SK-N-MC (cell line): ENCODE measurements at regions not wholly inside any gene's neighbourhood (a gene's known extent, or its start where the extent isn't known, plus 50 kb on each side); places are given as distances from the start of the nearest gene placed in this dataset.

ENCODE experiments used
- DNase-seq: peaks from one replicate; pipeline ENCODE4 v3.0.0-alpha.2; 2011; ENCODE audit warnings: low read depth, low spot score
- H3K27ac ChIP-seq: fragments of 200-600 bp; sonication (generic); 2 replicates; pipeline ENCODE4 v1.5.1; 2016; ENCODE audit warnings: mixed run types
- H3K36me3 ChIP-seq: fragments of 200-600 bp; sonication (generic); 2 replicates; pipeline ENCODE4 v1.6.1; 2017; ENCODE audit warnings: antibody characterized with exemption, low read length, mixed read lengths; ENCODE audit not compliant: insufficient read depth
- H3K4me3 ChIP-seq: fragments of 200-600 bp; sonication (generic); 2 replicates; pipeline ENCODE4 v1.5.1; 2016
- H3K9ac ChIP-seq: fragments of 200-600 bp; sonication (generic); 2 replicates; pipeline ENCODE4 v1.8.0; 2017; ENCODE audit warnings: mixed run types, mixed read lengths; ENCODE audit not compliant: insufficient read length
- H3K9me3 ChIP-seq: fragments of 200-600 bp; sonication (generic); 2 replicates; pipeline ENCODE4 v1.6.1; 2017; ENCODE audit warnings: low read depth, mild to moderate bottlenecking, antibody characterized with exemption, low read length, moderate library complexity, mixed read lengths
- EZH2 ChIP-seq: fragments of 200-600 bp; sonication (generic); IDR thresholded peaks from one replicate; pipeline ENCODE4 v1.6.1; 2017; ENCODE audit warnings: antibody characterized with exemption
- FOXP2 ChIP-seq: optimal IDR thresholded peaks from 2 replicates; pipeline ENCODE3; 2011; ENCODE audit warnings: mild to moderate bottlenecking, moderate library complexity; ENCODE audit not compliant: insufficient read depth; ENCODE audit errors: extremely low read length, control extremely low read depth
- POLR2AphosphoS5 ChIP-seq: IDR thresholded peaks from 2 replicates; pipeline ENCODE4 v1.6.1; 2012; ENCODE audit warnings: mild to moderate bottlenecking, low read depth, low read length, borderline replicate concordance

DNA sequence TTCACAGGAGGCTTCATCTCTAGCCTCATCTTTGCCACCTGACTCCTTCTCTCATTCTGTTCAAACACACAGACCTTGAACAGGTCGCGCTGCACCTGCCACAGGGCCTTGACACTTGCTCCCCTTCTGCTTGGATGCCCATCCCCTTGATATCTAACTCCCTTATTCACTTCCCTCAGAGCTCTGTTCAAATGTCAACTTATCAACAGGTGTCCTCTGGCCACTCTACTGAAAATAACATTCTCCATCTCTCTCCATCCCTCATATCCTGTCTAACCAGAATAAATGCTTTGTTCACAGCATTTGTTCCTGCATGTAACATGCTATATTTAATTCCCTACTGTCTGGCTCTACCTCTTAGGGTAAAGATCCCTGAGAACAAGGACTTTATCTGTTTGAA, 67.2 kb upstream of the DRD2 start:
- Histone ChIP-seq H3K9ac (no peak overlapping the region), H3K4me3 (no peak overlapping the region), H3K9me3 (no peaks in the 10 kb centered on the region), H3K36me3 (no peaks in the 10 kb centered on the region), H3K27ac (no peak overlapping the region)
- no peak for TF ChIP-seq FOXP2
- TF ChIP-seq EZH2, result no peak
- TF ChIP-seq POLR2AphosphoS5, result no peak
- DNase-seq, result no peak

DNA sequence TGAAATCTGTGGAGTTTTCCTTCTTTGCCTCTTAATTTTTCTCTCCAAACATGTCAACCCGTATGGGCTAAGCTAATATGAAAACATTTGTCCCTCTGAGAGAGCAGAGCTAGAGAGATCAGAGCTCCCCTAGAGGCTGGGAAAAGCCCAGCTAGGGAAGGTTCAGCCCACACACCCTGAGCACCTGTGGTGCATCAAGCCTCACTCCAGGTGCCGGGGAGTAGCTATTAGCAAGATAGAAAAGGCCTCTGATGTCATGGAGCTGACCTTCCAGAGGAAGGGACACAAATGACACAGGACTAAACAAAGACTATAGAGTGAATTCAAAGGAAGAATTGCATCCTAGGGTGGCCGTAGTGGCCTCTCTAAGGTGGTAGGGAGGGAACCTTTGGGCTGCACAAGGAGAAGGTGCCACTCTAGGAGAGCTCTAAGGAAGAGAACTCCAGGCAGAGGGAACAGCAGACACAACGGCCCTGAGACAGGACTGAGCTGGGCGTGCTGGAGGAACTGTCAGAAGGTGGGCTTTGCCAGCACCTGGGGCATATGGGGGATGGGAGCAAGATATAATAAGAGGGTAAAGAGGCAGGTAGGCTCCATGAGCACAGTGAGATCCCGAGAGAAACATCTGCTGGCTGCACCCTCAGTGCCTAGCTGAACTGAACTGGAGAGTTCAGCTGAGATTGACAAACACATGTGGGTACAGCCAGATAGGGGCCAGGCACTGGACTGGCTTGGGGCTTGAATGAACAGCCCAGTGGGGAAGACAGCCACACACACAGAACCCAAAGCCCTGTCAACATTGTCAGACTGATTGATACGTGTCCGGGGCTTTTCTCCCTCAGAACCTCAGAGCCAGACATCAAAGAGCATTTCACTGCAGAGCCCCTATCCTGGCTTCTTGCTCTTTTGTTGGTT, 65.5 kb upstream of the DRD2 start:
- TF ChIP-seq EZH2, result no peak
- no peak for TF ChIP-seq POLR2AphosphoS5
- TF ChIP-seq FOXP2, result no peak
- Histone ChIP-seq H3K4me3 (no peak overlapping the region), H3K9me3 (no peaks in the 10 kb centered on the region), H3K27ac (no peak overlapping the region), H3K36me3 (no peaks in the 10 kb centered on the region), H3K9ac (no peak overlapping the region)
- DNase-seq, result no peak

DNA sequence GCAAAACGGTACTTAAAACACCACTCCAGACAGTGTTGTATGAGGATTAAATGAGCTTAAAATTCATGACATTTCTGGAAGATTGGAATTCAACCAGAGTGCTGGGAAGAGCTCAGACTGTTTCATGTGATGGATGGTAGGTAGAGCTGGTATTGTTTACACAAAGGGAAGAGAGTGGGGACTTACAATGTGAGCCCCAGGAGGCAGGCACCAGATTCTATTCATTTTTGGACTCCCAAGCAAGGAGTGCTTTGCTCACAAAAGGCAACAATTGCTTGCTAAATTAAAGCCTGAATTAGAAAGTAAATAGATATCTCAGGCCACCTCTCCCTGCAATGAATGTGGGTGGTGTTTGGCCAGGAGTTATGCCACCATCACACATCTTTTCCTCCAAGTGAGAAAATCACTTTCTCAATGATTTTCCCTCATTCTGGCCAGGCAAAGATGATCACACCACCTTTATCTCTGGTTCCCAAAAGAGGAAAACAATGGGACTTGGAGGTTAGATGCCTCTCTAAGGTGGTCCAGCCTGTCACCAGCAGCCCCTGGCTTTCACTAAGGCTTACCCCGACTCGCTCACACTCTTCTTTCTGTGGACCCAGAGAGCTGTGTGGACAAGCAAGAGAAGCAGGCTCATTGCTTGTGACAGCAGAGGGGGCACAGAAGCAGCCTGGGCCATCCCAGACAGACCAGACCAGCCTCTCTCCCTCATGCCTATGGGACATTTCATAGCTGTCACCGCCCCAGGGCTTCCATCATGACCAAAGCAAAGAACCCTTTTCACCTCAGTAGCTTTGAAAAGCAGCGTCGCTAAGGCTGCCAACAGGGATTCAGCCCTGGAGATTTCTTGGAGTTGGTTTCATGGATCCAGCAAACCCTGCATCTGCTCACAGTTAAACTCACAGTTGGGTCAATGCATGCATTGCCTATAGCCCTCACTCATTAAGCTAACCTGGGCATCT, 63.5 kb upstream of the DRD2 start:
- H3K36me3 ChIP-seq, result no peaks in the 10 kb centered on the region
- no peak for TF ChIP-seq FOXP2
- TF ChIP-seq POLR2AphosphoS5, result no peak
- TF ChIP-seq EZH2, result no peak
- H3K9me3 ChIP-seq, result no peaks in the 10 kb centered on the region
- no peak overlapping the region for H3K9ac ChIP-seq
- H3K4me3 ChIP-seq, result no peak overlapping the region
- DNase-seq, result no peak
- no peak overlapping the region for H3K27ac ChIP-seq

DNA sequence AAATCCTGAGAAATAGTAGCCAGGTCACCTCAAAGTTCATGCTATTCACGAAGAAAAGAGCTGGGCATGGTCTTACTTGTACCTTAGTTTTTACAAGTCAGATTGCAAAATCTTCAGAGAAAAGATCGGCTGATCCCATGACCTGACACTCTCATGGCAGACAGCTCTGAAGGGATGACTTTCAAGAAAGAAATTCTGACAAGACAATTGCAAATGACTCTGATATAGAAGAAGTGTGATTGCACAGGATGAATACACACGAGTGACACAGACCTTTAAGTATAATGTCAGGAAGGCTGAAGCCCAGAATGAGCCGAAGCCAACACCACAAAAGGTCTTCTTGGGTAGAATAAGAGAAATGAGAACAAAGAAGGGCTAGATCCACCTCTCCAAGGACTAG, 59.4 kb upstream of the DRD2 start:
- DNase-seq, result no peak
- no peaks in the 10 kb centered on the region for H3K36me3 ChIP-seq

DNA sequence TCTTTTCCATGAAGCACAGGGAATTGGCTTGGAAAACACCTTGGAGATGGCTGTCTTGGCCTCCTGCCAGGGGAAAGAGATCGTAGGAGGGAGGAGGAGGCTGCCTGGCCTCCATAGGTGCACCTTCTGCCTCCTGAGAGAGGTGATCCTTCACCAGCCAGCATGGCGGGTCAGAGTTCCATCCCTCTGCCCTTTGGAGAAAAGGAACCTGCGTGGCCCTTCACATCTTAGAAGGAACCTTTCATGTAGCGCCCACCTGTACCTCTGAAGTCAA, 58.2 kb upstream of the DRD2 start:
- H3K36me3 ChIP-seq, result no peaks in the 10 kb centered on the region
- no peaks in the 10 kb centered on the region for H3K9me3 ChIP-seq
- H3K9ac ChIP-seq, result no peak overlapping the region
- no peak overlapping the region for H3K27ac ChIP-seq
- DNase-seq, result no peak
- H3K4me3 ChIP-seq, result no peak overlapping the region
- TF ChIP-seq FOXP2 (no peak), POLR2AphosphoS5 (no peak), EZH2 (no peak)

More for the DNA sequence above, 59.4 kb upstream of the DRD2 start:
- no peak for TF ChIP-seq FOXP2
- no peak for TF ChIP-seq POLR2AphosphoS5
- no peak for TF ChIP-seq EZH2
- no peaks in the 10 kb centered on the region for H3K9me3 ChIP-seq
- H3K9ac ChIP-seq, result no peak overlapping the region
- H3K27ac ChIP-seq, result no peak overlapping the region
- H3K4me3 ChIP-seq, result no peak overlapping the region

DNA sequence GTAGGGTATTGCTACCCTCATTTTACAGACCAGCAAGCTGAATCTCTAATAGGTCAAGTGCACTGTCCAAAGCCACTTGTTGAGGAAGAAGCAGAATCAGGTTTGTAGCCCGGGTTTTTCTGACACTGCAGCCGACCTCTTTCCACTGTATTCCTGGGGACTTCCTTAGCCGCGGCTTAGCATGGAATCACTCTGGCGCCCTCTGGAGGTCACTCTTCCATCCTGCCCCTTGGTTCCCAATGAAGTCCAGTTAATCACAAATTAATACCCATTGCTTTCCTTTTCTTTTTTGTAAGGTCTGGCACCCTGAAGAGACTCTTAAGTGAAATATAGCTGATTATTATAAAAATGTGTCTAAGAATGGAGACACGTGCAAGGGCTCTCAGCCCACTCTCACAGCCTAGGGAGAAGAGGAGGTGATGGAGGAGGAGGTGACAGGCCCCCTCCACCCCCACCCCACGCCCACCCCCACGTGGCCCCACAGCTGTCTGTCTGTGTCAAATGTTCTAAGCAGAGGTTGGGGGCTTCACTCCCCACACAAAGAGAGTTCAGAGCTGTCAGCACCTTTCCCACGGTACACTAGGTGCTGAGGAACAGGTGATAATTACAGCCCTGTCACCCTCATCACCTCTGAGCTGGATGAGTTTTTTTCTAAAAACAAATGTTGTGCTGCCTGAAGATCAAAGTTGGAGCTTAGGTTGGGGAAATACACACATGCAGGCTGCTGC, 57.7 kb upstream of the DRD2 start:
- H3K27ac ChIP-seq, result no peak overlapping the region
- TF ChIP-seq FOXP2, result no peak
- no peak for TF ChIP-seq POLR2AphosphoS5
- TF ChIP-seq EZH2, result no peak
- DNase-seq, result peak; percentile 44
- H3K9me3 ChIP-seq, result no peaks in the 10 kb centered on the region
- no peaks in the 10 kb centered on the region for H3K36me3 ChIP-seq
- 0 out of 2 replicates have a peak overlapping the region, but pooled peaks have one; percentile 47 for H3K4me3 ChIP-seq
- no peak overlapping the region for H3K9ac ChIP-seq

DNA sequence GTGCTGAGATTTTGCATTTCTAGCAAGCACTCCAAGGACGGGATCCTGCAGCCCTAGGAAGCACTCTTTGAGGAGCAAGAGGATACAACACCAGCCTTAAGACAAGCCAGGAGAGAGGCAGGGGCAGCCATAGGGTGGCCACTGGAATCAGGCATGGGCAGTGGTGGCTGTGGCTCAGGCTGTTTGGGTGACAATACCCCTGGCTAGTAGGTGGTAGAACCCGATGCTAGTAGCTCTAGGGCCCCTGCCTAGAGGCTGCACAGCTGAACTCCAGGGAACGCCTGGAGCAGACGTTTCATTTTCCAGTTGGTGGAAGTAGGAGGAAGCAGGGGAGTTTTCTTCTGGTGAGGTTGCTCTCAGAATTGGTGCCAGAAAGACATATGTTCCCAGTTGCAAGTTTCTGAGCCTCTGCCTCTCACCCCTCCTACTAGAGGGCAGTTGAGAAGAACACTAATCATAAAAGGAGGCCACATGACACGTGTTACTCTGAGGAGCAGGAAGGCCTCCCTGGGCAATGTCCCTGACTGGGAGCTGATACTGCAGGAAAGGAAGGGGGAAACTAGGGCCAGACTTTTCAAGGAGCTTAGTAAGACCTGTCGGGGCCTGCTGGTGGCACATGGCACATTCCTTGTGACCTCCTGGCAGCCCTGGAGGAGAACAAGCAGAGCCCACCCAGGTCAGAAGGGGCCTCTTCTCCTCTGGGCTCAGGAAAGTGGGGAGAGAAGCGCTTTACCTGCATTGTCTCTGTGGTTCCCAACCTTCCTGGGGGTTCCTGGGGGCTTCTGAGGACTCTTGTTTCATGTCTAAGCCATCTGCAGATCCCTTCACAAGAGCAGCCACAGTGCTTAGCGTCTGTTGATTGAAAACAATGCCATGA, 56.6 kb upstream of the DRD2 start:
- no peak overlapping the region for H3K4me3 ChIP-seq
- DNase-seq, result no peak
- no peaks in the 10 kb centered on the region for H3K9me3 ChIP-seq
- H3K9ac ChIP-seq, result no peak overlapping the region
- no peak overlapping the region for H3K27ac ChIP-seq
- H3K36me3 ChIP-seq, result no peaks in the 10 kb centered on the region
- TF ChIP-seq EZH2 (no peak), FOXP2 (no peak)
